ENCODE measurements at regions not wholly inside any gene's neighbourhood (a gene's known extent, or its start where the extent isn't known, plus 50 kb on each side); places are given as distances from the start of the nearest gene placed in this dataset.

DNA sequence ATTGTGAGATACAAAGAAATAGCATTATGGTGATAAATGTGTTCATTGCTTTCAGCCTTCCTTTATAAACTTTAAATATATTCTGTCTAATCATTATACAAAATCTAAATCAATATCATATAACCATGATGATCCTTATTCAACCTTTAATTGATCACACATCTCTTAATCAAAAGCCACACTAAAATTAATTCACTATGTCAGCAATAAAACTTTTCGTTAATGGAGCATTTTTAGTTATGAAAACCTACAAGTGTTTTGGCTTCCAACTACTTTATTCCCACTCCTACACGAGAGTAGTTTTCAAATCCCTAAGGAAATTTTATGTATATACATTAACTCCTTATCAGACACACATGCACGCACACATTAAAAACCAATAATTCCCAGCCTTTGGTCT is 530.2 kb downstream of the KCTD8 start:
- DNase-seq = no peak
- Mint-ChIP-seq H3K4me3 (no peak overlapping the region), H3K36me3 (ENCODE audit: low read depth) (no peaks in the 10 kb centered on the region), H3K4me1 (ENCODE audit: low read depth) (no peaks in the 10 kb centered on the region), H3K9me3 (peaks cover 33% of the 10 kb centered on the region), H3K27ac (no peak overlapping the region), H3K27me3 (ENCODE audit: insufficient read depth) (no peaks in the 10 kb centered on the region)
- TF ChIP-seq, protein P1, sequence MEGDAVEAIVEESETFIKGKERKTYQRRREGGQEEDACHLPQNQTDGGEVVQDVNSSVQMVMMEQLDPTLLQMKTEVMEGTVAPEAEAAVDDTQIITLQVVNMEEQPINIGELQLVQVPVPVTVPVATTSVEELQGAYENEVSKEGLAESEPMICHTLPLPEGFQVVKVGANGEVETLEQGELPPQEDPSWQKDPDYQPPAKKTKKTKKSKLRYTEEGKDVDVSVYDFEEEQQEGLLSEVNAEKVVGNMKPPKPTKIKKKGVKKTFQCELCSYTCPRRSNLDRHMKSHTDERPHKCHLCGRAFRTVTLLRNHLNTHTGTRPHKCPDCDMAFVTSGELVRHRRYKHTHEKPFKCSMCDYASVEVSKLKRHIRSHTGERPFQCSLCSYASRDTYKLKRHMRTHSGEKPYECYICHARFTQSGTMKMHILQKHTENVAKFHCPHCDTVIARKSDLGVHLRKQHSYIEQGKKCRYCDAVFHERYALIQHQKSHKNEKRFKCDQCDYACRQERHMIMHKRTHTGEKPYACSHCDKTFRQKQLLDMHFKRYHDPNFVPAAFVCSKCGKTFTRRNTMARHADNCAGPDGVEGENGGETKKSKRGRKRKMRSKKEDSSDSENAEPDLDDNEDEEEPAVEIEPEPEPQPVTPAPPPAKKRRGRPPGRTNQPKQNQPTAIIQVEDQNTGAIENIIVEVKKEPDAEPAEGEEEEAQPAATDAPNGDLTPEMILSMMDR (IDR thresholded peaks at IDR 0.05) = no peak

DNA sequence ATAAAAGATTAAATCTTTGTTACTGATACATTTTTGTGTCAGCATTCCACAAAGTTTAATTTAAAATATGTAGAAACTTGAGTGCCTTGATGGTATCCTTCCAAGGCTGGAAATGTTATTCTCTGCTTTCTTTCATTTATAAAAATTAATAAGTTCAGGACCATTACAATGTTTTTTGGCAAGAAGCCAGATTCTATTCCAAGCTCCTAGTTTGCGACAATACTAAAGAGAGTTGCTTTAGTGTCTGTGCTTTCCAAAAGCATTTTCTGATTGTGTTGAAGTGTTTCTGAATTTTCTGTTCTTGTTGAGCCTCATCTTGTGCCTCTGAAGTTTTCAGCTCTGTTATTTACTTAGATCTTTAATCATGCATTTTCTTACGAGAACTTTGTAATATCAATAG is 516.2 kb downstream of the KCTD8 start:
- Mint-ChIP-seq H3K27me3 (ENCODE audit: insufficient read depth) (no peaks in the 10 kb centered on the region; the same call in 1 of the 2 replicates), H3K27ac (no peak overlapping the region), H3K4me3 (no peak overlapping the region), H3K36me3 (ENCODE audit: low read depth) (no peaks in the 10 kb centered on the region), H3K9me3 (peaks cover 21% of the 10 kb centered on the region), H3K4me1 (ENCODE audit: low read depth) (no peaks in the 10 kb centered on the region)
- DNase-seq = no peak
- TF ChIP-seq, protein P1 (IDR thresholded peaks at IDR 0.05) = no peak

DNA sequence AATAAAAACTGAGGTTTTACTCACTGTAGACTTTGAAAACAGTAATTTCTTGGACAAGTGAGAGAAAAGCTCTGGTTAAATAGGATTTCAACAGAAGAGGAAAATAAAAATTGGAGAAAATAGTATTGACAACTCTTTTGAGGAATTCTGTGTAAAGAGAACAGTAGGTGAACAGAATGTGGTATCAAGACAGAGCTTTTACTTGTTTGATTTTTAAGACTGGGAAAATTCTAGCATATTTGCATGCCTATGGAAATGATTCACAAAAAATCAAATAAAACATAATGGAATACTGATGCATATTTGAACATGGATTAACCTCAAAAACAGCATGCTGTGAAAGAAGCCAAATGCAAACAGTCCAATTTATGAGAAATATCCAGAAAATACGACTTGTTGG is 504.6 kb downstream of the KCTD8 start:
- Mint-ChIP-seq H3K27me3 (ENCODE audit: insufficient read depth) (no peaks in the 10 kb centered on the region), H3K27ac (no peak overlapping the region), H3K36me3 (ENCODE audit: low read depth) (no peaks in the 10 kb centered on the region), H3K4me3 (no peak overlapping the region), H3K9me3 (peaks cover 39% of the 10 kb centered on the region), H3K4me1 (ENCODE audit: low read depth) (no peaks in the 10 kb centered on the region)
- TF ChIP-seq, protein P1 (IDR thresholded peaks at IDR 0.05) = no peak
- no peak for DNase-seq

DNA sequence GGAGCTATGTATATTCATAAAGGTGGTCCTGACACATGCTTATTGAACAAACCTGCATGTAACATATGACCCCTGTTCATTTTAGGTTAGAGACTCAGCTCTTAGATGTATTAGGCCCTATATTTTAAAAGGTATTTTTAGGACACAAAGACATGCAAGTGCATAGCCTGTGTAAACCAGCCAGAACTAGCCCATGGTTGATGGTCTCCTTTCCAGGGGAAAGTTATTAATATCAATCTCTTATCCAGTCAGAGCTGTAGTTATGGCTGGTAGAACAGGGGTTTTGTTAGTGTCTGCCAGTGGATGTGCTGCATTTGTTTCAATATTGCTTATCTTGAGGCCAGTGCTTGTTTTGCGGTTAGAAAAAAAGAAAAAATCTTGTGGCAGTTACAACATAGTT is 488.6 kb downstream of the KCTD8 start:
- H3K4me3 Mint-ChIP-seq = no peak overlapping the region
- no peaks in the 10 kb centered on the region for H3K36me3 Mint-ChIP-seq (ENCODE audit: low read depth)
- no peaks in the 10 kb centered on the region; the same call in 1 of the 2 replicates for H3K9me3 Mint-ChIP-seq
- H3K27me3 Mint-ChIP-seq (ENCODE audit: insufficient read depth) = no peaks in the 10 kb centered on the region
- H3K4me1 Mint-ChIP-seq (ENCODE audit: low read depth) = no peaks in the 10 kb centered on the region
- DNase-seq = no peak
- no peak overlapping the region for H3K27ac Mint-ChIP-seq
- TF ChIP-seq, protein P1 (IDR thresholded peaks at IDR 0.05) = no peak

DNA sequence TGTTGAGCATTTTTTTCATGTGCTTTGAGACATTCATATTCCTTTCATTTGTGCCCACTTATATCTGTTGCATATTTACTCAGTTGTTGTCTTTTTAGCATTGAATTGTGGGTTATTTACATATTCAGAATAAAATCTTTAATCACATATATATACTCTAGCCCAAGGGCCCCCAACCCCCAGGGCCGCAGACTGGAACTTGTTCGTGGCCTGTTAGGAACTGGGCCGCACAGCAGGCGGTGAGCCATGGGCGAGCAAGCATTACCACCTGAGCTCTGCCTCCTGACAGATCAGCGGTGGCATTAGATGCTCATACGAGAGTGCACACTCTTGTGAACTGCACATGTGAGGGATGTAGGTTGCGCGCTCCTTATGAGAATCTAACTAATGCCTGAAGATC is 480.6 kb downstream of the KCTD8 start:
- no peaks in the 10 kb centered on the region; the same call in 1 of the 2 replicates for H3K9me3 Mint-ChIP-seq

More for the DNA sequence above, 480.6 kb downstream of the KCTD8 start:
- no peak for DNase-seq
- Mint-ChIP-seq H3K4me1 (ENCODE audit: low read depth) (no peaks in the 10 kb centered on the region), H3K27ac (no peak overlapping the region), H3K36me3 (ENCODE audit: low read depth) (no peaks in the 10 kb centered on the region), H3K4me3 (no peak overlapping the region), H3K27me3 (ENCODE audit: insufficient read depth) (no peaks in the 10 kb centered on the region)
- TF ChIP-seq, protein P1 (IDR thresholded peaks at IDR 0.05) = no peak

Data from HFFc6 (cell line).